Progenitor cell of endocrine pancreas (in vitro differentiated cells): ENCODE measurements at regions not wholly inside any gene's neighbourhood (a gene's known extent, or its start where the extent isn't known, plus 50 kb on each side); places are given as distances from the start of the nearest gene placed in this dataset.
"Not testable (repeated sequence)": the region's sequence is repeated elsewhere in the genome, so short reads cannot be mapped to it uniquely, and the experiment has no call there.

Experiments used
- DNase-seq: peaks from one replicate; pipeline ENCODE4 v3.0.0; 2021; ENCODE audit warnings: low spot score; ENCODE audit not compliant: unreplicated experiment
- H3K27ac Mint-ChIP-seq: 2 replicates; pipeline ENCODE4 v1.8.0; 2021; ENCODE audit warnings: mild to moderate bottlenecking, moderate library complexity, mixed read lengths
- H3K27me3 Mint-ChIP-seq: 2 replicates; pipeline ENCODE4 v1.8.0; 2021; ENCODE audit warnings: mixed read lengths
- H3K36me3 Mint-ChIP-seq: 2 replicates; pipeline ENCODE4 v1.8.0; 2022; ENCODE audit warnings: mixed read lengths; ENCODE audit not compliant: insufficient read depth
- H3K4me1 Mint-ChIP-seq: 2 replicates; pipeline ENCODE4 v1.8.0; 2021; ENCODE audit warnings: low read depth, mixed read lengths
- H3K4me3 Mint-ChIP-seq: 2 replicates; pipeline ENCODE4 v1.8.0; 2021; ENCODE audit warnings: low read depth, mild to moderate bottlenecking, moderate library complexity, mixed read lengths
- H3K9me3 Mint-ChIP-seq: 2 replicates; pipeline ENCODE4 v1.8.0; 2021; ENCODE audit warnings: low read depth, mixed read lengths
- CTCF ChIP-seq: fragments of 200-600 bp; sonication (generic); IDR thresholded peaks from one replicate; pipeline ENCODE4 v1.5.0; 2021; ENCODE audit warnings: antibody characterized with exemption, mild to moderate bottlenecking; ENCODE audit not compliant: unreplicated experiment

- no peak overlapping the region for H3K4me3 Mint-ChIP-seq
- H3K27me3 Mint-ChIP-seq = no peaks in the 10 kb centered on the region
- TF ChIP-seq CTCF = no peak
- H3K9me3 Mint-ChIP-seq = peaks cover 4% of the 10 kb centered on the region
- DNase-seq = no peak
- no peak overlapping the region for H3K27ac Mint-ChIP-seq
- no peaks in the 10 kb centered on the region for H3K4me1 Mint-ChIP-seq
- H3K36me3 Mint-ChIP-seq = no peaks in the 10 kb centered on the region
Observed at GRCh38 chr16:60810250-60810649, 1226.0 kb downstream of the CDH8 start.

- H3K27me3 Mint-ChIP-seq = no peaks in the 10 kb centered on the region
- H3K4me1 Mint-ChIP-seq = no peaks in the 10 kb centered on the region
- no peak overlapping the region for H3K27ac Mint-ChIP-seq
- H3K4me3 Mint-ChIP-seq = no peak overlapping the region
- H3K9me3 Mint-ChIP-seq = no peaks in the 10 kb centered on the region
- H3K36me3 Mint-ChIP-seq = no peaks in the 10 kb centered on the region
- no peak for TF ChIP-seq CTCF
- DNase-seq = no peak
Observed at GRCh38 chr16:60792437-60792836, 1243.8 kb downstream of the CDH8 start.

- Mint-ChIP-seq H3K9me3 (no peaks in the 10 kb centered on the region), H3K4me3 (no peak overlapping the region), H3K27me3 (no peaks in the 10 kb centered on the region), H3K36me3 (no peaks in the 10 kb centered on the region), H3K27ac (no peak overlapping the region), H3K4me1 (no peaks in the 10 kb centered on the region)
- no peak for DNase-seq
- no peak for TF ChIP-seq CTCF
Observed at GRCh38 chr16:60788631-60789030, 1247.6 kb downstream of the CDH8 start.

- Mint-ChIP-seq H3K36me3 (peaks cover 1% of the 10 kb centered on the region), H3K27me3 (no peaks in the 10 kb centered on the region), H3K4me1 (no peaks in the 10 kb centered on the region), H3K4me3 (no peak overlapping the region), H3K9me3 (peaks cover 9% of the 10 kb centered on the region), H3K27ac (no peak overlapping the region)
- no peak for TF ChIP-seq CTCF
- no peak for DNase-seq
Observed at GRCh38 chr16:60776281-60776680, 1260.0 kb downstream of the CDH8 start.

- Mint-ChIP-seq H3K27me3 (no peaks in the 10 kb centered on the region), H3K4me3 (no peak overlapping the region), H3K4me1 (peaks cover 7% of the 10 kb centered on the region), H3K27ac (no peak overlapping the region), H3K9me3 (peaks cover 17% of the 10 kb centered on the region), H3K36me3 (peaks cover 4% of the 10 kb centered on the region)
- TF ChIP-seq CTCF = no peak
- no peak for DNase-seq
Observed at GRCh38 chr16:60771138-60771537, 1265.1 kb downstream of the CDH8 start.

GRCh38 chr16:60770384-60770783 is 1265.9 kb downstream of the CDH8 start:
- H3K36me3 Mint-ChIP-seq = not testable (repeated sequence)
- H3K9me3 Mint-ChIP-seq = peaks cover 19% of the 10 kb centered on the region

More at GRCh38 chr16:60770384-60770783, 1265.9 kb downstream of the CDH8 start:
- H3K4me1 Mint-ChIP-seq, H3K27me3 Mint-ChIP-seq, DNase-seq, H3K27ac Mint-ChIP-seq, H3K4me3 Mint-ChIP-seq: not testable (repeated sequence)
